Stomach (tissue), 4 donors: ENCODE measurements at regions not wholly inside any gene's neighbourhood (a gene's known extent, or its start where the extent isn't known, plus 50 kb on each side); places are given as distances from the start of the nearest gene placed in this dataset.

Experiments used
- CTCF ChIP-seq, 7 experiments: fragments of 450-650 bp in 4 of 7; fragments of 200-600 bp in 3 of 7; sonication (generic) in 3 of 7; IDR thresholded peaks; one replicate each; pipeline ENCODE4 v1.5.1; 2016 to 2019; ENCODE audit warnings: antibody characterized with exemption in 7 of 7, control low read depth in 2 of 7, mild to moderate bottlenecking in 1 of 7
- EP300 ChIP-seq: sonication (generic); formaldehyde crosslinking; IDR thresholded peaks from one replicate; pipeline ENCODE4 v1.6.1; 2017; ENCODE audit warnings: antibody characterized with exemption
- POLR2A ChIP-seq, 4 donors: fragments of 450-650 bp; IDR thresholded peaks; one replicate each; pipeline ENCODE4 v1.6.1; 2016; ENCODE audit warnings: antibody characterized with exemption in 4 of 4, control low read depth in 2 of 4, mild to moderate bottlenecking in 1 of 4, moderate library complexity in 1 of 4
- POLR2AphosphoS5 ChIP-seq, 3 donors: sonication (generic); formaldehyde crosslinking; IDR thresholded peaks; one replicate each; pipeline ENCODE4 v1.6.1; 2016; ENCODE audit warnings: antibody characterized with exemption in 3 of 3

- TF ChIP-seq CTCF (IDR thresholded peaks at IDR 0.05) (no peak), POLR2AphosphoS5 (IDR thresholded peaks at IDR 0.05) (no peak), POLR2A (IDR thresholded peaks at IDR 0.05) (no peak), EP300 (no peak)
Observed at GRCh38 chr11:116302756-116303155, 470.0 kb downstream of the BUD13 start.
